GM21737 (cell line): ENCODE measurements at regions not wholly inside any gene's neighbourhood (a gene's known extent, or its start where the extent isn't known, plus 50 kb on each side); places are given as distances from the start of the nearest gene placed in this dataset.

Experiments
- ATAC-seq: cut with Tn5 transposase; IDR thresholded peaks from one replicate; pipeline ENCODE4 v1.9.1; 2021; ENCODE audit warnings: mild to moderate bottlenecking, moderate library complexity; ENCODE audit not compliant: unreplicated experiment

- ATAC-seq: no peak
These were observed 515.8 kb downstream of the PREX1 start for GRCh38 chr20:48311956-48312355.

DNA sequence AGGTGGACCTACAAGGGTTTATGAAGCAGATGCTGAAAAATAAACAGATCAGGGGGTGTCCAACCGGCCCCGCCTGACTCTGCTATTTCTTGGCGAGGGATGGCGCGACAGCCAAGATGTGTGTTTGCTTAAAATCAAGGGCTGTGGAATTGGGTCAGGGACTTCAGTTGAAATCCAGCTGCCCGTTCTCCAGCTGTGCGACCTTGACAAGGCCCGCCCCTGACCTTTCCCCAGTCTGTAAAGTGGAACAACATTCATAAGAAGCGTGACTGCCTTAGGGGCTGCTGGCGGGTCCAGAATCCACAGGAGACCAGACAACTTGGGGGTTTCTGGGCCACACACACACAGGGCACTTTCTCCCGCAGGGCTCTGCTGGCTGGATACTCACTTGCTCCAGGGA, 517.5 kb downstream of the PREX1 start:
- ATAC-seq: no peak

GRCh38 chr20:48309293-48309692, 518.5 kb downstream of the PREX1 start:
- no peak for ATAC-seq

- no peak for ATAC-seq
These were observed 518.9 kb downstream of the PREX1 start for GRCh38 chr20:48308882-48309281.

GRCh38 chr20:48308232-48308781, 519.5 kb downstream of the PREX1 start:
- no peak for ATAC-seq

- ATAC-seq: no peak
These were observed 520.5 kb downstream of the PREX1 start for GRCh38 chr20:48307277-48307676.

- no peak for ATAC-seq
These were observed 517.7 kb upstream of the SULF2 start for GRCh38 chr20:48302844-48303542.

- ATAC-seq: no peak
These were observed 516.9 kb upstream of the SULF2 start for GRCh38 chr20:48302149-48302548.

DNA sequence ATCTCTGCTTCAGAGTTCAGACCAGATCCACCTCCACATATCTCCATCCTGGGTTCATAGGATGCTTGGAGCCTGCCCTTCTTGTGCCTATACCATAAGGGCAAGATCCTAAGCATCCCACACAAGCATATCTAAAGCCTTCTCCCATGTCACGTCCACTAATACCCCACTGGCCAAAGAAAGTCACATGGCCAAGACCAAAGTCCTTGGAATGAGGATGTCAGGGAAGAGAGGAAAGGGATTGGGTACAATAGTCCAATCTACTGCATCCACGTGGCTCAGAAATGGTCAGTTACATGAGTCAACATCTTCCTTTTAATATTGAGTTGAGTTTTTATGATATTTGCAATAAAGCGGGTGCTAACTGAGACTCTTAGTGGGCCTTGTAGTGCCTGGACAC, 515.9 kb upstream of the SULF2 start:
- ATAC-seq: no peak

- ATAC-seq: no peak
These were observed 515.2 kb upstream of the SULF2 start for GRCh38 chr20:48300529-48300928.

DNA sequence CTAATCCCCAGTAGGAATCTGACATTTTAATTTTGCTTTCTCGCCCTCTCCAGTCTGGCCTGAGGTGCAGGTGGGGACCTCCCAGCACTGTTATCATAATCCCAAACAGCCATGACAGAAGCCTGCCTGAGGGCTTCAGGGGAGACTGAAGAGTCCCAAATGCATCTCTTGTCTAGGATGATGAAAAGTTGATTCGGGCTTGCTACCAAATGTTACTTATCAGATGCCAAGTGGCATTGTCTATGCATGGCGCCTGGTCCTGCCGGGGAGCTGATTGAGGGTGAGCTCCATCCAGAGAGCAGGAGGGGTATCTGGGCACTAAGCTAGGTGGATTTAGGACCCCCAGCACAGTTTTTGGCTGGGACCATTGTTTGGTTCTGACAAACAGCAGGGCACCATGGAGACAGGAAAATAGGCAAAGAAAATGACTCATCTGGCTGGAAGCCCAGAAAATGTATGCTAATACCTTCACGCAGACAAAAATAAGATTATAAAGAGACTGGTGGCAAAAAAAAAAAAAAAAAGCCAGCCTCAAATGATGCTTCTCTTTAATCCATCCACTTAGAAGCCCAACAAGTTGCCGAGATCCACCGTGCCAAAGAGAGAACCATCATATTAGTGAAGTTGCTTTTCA, 513.7 kb upstream of the SULF2 start:
- no peak for ATAC-seq

DNA sequence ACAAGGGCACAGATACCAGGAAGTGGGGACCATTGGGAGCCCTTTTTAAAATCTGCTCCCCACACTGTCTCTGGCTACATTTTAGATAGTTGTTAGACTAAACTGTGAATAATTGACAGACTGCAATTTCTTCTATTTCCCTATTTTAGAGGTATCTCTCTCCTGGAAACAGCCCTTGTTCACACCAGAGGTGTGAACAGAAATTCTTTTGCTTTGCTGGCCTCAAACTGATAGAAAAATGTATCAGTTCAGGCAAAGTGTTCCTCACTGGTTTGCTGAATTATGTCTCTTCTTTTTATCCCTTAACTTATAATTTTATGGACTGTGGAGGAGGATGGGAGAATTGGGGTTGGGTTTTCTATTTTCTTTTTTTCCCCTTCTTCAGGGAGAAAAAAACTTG, 513.2 kb upstream of the SULF2 start:
- ATAC-seq: no peak

GRCh38 chr20:48295966-48296421, 510.7 kb upstream of the SULF2 start:
- ATAC-seq: no peak

DNA sequence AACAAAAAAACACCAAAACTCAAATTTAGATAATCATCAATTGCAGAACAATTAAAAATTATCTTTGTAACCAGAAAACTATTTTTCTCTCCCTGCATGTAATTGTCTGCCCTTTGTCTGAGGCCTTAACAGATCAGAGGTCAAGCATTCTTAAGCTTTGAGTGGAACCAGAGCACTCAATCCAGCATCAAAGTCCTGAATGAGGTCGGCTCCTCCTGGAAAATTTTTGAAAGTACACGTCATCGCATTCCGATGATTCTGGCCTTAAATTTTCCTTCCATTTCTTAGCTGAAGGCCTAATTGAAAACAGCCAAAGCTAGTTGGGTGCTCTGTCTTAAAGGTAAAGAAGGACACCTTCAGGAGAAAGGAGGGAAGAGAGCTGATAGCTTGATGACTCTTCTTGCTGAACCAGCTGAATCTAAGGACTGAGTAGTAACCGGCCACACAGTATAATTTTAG, 510.2 kb upstream of the SULF2 start:
- ATAC-seq: no peak

DNA sequence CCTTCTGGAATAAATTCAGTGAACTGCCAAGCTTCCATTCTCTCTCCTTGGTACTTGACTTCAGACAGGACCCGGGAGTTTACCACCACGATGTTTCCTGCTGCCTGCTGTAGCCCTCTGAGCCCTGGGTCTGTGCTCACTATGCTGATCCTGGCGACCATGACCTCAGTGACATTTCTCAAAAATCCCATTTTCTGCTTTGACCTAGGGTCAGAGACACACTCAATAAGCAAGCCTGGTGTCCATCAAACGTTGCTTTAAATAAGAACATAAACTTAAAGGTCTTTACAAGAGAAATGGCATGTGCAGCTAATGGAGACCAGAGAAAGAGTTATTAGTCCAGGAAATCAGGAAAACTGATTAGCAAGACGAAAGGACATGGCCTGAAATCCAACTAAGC, 509.7 kb upstream of the SULF2 start:
- no peak for ATAC-seq

DNA sequence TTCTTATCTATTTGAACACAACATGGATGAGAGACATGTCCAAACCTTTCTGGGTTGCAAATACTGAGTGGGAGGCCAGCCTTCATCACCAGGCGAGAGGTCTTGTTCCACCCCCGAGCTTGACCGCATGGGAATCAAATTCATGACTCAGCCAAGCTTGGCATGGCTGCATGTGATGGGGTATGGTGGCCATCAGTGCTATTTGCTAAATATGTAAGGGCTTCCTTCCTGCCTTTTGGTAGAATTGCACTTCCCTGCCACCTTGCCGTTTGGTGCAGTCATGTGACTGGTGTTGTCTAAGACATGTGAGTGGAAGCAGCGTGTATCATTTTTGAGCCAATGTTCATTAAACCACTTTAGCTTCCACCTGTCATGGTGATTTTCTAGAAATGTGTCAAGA, 508.9 kb upstream of the SULF2 start:
- no peak for ATAC-seq

DNA sequence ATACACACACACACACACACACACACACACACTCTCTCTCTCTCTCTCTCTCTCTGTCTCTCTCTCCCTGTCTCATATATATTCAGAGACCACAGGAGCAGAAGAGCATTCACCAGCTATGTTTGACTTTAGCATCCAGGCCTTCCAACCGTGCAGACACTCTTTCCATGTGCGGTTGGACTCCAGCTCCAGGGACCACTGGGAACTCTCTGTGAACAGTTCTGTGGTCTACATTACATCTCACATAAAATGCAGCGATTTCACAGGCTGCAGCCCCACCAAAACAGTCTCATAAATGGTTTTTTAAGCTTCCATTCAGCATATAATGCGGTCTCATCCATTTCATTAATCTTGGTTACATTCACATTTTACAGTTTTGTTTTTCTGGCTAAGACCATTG, 508.4 kb upstream of the SULF2 start:
- no peak for ATAC-seq

GRCh38 chr20:48292806-48293205, 507.5 kb upstream of the SULF2 start:
- ATAC-seq: no peak

GRCh38 chr20:48291896-48292295, 506.6 kb upstream of the SULF2 start:
- no peak for ATAC-seq

- ATAC-seq: no peak
These were observed 503.7 kb upstream of the SULF2 start for GRCh38 chr20:48288930-48289507.

DNA sequence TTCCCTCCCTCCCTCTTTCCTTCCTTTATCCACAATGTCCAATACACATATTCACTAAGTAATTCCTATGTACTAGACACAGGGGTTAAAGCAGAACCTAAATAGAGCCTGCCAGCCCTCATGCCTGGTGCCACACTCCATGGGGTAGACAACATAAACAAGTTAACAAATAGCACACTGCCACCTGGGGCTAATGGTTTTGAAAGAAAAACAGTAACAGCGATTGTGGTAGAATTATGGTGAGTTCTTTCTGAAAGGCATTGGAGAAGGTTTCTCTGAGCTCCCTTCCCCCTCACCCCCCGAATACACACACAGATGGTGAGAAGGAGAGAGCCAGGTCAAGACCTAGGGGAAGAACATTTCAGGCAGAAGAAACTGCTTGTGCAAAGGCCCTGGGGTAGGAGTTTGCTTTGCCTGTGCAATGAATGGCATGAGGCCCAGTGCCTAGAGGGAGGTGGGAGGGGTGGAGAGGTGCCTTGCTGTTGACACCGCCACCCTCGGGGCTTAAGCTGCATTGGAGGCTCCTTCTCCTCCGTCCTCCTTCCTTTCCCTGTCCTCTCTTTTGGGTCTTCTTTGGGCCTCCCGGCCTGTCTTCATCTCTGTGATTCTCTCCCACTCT, 502.4 kb upstream of the SULF2 start:
- ATAC-seq: no peak
